Hippocampal formation (tissue), 2 donors: ENCODE measurements at regions not wholly inside any gene's neighbourhood (a gene's known extent, or its start where the extent isn't known, plus 50 kb on each side); places are given as distances from the start of the nearest gene placed in this dataset.
"Not testable (repeated sequence)": the region's sequence is repeated elsewhere in the genome, so short reads cannot be mapped to it uniquely, and the experiment has no call there.

Source experiments
- DNase-seq, 2 donors: peaks; one replicate each; lab custom pipeline; 2025; lab: John Stamatoyannopoulos, UW

DNA sequence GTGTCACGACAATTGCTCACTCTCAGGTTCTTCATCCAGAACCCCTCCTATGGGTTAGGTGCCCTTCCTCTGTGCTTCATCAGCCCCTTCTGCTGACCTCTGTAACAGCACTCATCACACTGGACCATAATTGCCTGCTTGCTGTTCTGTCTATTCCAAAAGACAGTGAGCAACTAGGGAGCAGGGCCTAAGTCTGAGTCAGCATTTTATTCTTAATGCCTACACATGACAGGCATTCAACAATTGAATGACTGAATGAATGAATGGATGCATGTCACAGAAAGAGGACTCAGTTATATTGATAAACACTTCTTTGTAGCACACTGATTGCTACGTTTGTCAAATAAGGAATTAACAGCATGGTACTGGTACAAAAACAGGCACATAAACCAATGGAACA lies 317.0 kb downstream of the ZIC3 start:
- no peak for DNase-seq

DNA sequence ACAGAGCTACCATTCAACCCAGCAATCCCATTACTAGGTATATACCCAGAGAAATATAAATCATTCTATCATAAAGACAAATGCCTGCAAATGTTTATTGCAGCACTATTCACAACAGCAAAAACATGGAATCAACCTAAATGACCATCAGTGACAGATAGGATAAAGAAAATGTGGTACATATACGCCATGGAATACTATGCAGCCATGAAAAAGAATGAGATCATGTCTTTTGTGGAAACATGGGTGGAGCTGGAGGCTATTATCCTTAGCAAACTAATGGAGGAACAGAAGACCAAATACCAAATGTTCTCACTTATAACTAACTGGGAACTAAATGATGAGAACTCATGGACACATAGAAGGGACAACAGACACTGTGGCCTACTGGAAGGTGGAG lies 318.9 kb downstream of the ZIC3 start:
- not testable (repeated sequence) for DNase-seq

DNA sequence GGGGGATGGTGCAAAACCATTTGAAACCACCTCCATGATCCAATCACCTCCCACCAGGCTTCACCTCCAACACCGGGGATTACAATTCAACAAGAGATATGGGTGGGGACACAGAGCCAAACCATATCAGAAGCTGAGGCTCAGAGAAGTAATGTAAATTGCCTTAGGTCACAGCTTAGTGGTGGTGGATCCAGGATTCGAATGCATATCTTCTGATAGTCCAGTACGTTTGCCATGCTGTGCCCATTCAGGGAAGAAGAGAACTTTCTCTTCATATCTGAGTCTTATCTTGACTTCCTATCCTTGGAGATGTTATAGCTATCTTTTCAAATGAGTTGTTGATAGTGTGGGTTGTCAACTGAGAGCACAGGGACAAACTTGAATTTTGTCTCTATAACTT lies 325.5 kb downstream of the ZIC3 start:
- DNase-seq = no peak

DNA sequence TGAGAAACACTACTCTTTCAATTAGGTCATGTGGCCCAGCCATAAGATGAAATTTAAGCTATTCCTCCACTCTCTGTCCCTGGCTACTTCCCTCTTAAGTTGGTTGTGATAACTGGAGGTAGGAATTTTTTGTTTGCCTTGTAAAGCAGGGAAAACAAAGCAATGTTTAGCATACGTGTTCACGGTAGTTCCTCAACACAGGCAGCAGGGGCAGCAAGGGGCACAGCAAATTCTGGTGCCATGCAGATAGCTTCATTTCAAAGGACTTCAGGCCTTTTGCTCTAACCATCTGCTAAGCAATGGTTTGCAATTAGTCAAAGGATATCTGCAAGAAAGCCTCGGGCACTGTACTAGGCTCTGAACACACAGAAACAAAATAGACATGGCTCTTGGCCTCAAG lies 330.2 kb downstream of the ZIC3 start:
- DNase-seq = no peak

DNA sequence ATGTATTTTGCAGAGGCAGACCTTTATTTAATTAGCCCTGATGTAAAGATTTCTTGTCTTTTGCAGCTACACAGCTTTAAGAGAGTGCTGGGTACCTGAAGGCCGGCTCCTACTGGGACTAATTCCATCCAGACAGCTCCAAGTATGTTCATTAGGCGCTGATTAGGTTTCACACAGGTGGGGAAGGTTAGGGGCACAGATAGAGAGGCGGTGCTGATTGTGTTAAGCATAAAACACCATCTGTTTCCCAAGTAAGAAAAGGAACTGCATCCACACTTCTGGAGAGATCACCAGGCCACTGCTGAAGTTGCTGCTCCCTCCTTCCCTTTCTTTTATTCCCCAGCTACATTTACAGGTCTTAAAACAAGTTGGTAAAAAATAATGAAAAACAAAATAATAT lies 349.5 kb downstream of the ZIC3 start:
- DNase-seq = no peak

DNA sequence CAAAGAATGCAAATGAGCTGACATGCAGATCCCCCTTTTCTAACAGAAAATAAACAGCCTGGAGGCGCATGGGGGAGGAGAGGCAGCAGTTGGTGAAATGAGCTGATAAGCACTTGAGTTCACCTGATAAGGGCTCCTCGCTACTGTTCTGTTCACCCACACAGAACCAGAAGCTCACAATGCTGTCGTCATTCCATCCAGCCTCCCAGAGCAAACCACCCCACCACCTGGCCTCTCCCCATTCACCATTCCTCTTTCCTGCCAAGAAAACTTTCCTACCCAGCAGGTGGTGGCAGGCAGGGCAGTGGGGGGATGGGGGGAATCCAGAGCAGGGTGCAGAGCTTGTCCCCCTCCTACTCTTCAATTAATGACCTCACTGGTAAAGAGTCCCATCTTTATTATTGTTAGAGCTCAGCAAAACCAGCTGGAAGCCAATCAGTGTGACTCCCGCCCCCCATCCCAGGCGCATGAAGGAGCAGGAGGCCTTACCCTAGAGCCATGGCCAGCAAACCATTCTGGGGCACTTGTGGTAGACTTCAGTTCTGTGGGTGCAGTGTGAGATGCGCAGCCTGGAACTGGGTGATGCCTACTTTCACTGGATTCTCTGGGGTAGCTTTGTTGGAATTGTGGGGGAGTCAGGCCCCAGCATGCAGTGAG lies 350.3 kb downstream of the ZIC3 start:
- no peak for DNase-seq

DNA sequence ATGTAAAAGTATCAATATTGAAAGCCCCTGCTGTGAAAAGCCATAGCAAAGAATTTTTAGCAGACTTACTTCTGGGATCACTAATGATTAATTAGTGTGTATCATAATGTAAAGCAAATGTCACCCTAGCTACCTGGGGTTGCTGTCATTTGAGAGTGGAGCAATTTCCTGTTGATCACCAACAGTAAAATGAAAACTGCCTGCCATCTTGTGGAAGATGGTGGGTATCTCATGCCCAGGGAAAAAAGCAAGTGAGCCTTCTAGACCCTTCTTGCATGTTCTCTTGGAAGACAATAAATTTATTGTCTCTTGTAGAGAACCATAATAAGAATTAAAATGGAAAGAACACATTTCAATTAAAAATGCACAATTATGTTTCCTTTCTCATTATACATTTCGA lies 360.2 kb downstream of the ZIC3 start:
- peak in 1 of 2 donors; percentile 2 for DNase-seq

DNA sequence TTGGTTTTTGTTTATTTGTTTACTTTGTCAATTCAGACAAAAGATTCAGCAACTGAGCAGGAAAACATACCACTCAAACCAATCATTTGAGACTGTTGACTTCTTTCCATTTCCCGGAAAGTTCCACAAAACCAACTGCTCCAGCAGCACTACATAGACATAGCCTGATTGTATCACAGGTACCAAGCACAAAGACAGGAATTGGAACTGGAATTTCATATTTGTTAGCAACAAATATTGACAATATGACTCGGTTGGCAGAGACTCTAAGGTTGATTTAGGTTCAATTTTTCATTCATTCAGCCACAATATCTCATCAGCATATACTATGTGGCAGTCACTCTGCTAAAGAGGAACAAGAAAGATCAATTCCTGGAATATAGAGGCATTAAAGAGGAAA lies 364.0 kb downstream of the ZIC3 start:
- no peak for DNase-seq

DNA sequence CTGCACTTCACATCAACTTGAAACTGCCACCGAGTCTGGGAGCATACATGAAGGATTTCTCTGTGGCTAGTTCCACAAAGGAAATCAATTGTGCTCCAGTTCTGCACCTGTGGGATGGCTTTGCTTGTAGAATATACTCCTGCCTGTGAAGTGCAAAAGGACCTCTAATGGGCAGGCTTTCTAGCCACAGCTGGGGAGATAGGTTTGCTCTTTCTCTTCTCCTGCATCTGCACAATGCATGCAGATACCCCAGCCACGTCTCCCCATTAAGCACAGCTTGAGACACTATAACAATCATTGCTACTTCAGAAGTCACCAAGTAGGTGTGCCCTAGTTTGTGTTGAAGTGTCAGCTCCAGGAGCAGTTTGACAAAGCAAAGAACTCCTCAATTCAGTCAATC lies 364.6 kb downstream of the ZIC3 start:
- no peak for DNase-seq

DNA sequence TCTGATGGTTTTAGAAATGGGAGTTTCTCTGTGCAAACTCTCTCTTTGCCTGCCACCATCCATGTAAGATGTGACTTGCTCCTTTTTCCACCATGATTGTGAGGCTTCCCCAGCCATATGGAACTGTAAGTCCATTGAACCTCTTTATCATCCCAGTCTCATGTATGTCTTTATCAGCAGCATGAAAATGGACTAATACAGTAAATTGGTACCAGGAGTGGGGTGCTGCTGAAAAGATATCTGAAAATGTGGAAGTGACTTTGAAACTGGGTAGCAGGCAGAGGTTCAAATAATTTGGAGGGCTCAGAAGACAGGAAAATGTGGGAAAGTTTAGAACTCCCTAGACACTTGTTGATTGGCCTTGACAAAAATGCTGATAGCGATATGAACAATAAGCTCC lies 368.3 kb downstream of the ZIC3 start:
- not testable (repeated sequence) for DNase-seq

DNA sequence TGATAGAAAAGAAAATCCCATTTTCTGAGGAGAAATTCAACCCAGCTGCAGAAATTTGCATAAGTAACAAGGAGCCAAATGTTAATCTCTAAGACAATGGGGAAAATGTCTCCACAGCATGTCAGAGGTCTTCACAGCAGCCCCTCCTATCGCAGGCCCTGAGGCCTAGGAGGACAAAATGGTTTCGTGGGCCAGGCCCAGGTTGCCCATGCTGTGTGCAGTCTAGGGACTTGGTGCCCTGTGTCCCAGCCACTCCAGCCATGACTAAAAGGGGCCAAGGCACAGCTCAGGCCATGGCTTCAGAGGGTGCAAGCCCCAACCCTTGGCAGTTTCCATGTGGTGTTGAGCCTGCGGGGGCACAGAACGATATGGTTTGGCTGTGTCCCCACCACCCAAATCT lies 369.0 kb downstream of the ZIC3 start:
- DNase-seq = not testable (repeated sequence)

DNA sequence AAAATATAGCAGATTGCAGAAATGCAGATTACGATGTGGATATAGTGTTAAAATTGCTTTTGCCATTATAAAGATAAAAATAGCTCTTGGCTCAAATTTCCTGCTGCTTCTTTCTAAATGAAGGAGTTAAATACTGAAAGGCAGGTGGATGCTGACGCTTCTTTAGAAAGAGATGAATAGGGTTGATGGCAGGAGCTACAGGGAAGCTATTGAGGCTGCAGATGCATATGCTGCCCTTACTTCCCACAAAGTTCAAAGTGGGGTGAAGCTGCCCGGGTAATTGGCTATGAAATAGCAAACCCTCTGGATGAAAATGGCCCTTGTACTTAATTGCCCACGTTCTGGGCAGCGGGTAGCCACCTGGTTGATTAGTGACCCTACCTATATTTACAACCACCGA lies 379.5 kb downstream of the ZIC3 start:
- no peak for DNase-seq

DNA sequence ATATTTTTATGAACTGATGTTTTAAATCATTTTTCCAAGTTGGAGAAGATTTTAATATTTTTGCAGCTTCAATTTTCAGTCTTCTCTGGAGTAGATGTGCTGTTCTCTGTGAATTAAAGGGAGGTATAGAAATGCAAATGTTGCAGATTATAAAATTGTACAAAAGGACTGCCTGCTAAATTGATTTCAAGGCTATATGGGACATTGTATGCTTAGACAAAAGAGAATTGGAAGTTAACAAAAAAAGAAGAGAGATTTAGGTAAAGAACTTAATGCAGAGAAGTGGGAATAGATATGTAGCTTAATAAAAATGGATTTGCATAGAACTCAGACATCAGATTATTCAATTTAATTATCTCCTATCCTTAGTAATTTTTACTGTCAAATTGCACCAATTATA lies 403.3 kb downstream of the ZIC3 start:
- DNase-seq = no peak

DNA sequence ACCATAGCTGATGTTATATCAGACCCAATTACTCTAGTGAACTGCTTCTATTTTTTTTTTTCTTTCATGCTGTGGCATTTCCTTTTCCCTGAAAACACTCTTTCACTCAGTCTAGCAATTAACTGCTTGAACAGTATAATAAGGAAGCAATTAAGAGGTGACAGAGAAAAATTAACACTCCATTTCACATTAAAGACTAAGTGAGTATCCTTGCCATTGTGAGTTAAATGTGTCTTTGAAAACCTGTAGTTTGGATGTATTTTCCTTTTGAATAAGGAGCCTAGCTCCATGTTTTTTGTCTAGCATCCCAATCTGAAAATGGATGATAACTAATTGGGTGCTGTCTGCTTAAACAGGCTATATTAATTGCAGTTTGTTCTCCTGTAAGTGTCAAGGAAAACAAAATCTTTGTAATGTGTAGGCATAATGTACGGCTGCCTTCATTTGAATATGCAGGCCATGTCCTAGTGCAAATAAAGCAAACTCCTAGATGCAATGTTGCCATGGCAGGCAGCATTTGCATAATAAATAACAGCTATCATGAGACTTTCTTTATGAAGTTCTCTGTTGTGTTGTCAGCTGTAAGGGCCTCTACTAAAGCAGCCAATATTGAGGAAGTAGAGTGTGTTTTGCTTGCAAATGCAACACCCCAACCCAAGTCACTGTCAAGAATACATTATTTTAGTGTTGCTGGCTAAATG lies 416.7 kb downstream of the ZIC3 start:
- DNase-seq = no peak

DNA sequence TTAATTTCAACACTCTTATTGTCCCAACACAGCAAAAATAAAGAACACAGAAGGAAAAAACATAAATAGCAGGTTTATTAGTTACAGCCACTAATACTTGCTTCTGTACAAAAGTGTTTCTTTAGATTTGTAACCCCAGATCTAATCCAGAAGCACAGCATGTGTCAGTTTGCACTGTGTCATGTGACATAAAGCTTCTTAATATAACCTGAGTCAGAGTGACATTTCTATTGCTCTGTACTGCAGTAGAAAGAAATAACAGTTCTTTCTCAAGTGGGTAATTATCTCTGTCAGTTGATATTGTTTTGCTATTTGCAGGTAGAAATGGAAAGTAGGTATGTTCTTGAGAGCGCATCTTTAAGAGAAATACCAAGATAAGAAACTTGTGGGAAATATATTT lies 422.5 kb downstream of the ZIC3 start:
- no peak for DNase-seq

DNA sequence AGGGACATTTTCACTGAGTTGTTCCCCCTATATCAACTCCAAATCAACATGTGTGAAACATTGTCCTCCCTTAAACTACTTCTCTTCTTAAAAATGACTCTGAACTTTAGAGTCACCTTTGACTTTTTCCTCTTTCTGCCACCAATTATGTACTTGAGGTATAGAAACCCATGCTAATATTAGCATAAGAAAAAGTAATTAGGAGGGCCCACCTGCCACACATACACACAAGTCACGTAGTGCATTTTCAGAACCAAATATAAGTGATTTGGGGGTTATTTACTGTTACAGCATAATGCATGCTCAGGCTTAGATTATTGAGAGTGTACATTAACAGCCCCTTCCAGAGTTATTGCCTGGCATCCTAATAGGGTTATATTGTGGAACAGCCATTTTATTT lies 432.7 kb downstream of the ZIC3 start:
- DNase-seq = no peak

DNA sequence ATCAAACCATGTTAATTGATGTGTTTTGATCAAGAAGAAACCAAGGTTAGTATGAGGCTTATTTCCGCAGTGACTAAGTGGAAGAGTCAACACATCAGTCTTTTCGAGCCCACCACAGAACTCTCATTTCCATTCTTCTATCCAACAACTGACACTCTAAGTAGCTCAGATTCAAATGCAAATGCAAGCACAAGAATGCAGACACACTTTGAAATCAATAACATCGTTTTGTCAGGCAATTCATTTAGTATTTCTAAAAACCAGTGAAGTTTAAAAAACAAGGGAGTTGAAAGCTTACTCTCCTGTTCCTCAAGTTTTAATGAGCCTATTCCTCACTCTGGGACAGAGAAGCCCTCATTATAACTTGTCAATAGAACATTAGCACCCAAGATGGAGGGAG lies 433.1 kb downstream of the ZIC3 start:
- DNase-seq = no peak

DNA sequence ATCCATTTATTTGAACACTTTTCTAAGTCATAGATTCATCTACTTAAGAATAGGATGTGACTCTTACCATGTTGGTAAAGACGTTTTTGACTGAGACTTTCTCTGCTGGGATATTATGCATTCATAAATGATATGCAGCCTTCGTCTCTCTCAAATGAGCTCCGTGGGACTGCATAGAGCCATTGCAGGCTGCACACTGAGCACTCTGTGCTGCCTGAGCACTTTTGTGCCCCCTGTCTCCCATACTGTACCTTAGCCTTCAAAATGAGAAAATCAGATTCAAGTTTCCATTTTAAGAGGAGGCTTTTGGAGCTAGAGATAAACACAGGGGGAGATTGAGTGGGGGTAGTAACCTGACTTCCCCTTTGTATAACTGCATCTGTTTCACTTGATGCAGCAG lies 433.6 kb downstream of the ZIC3 start:
- no peak for DNase-seq

DNA sequence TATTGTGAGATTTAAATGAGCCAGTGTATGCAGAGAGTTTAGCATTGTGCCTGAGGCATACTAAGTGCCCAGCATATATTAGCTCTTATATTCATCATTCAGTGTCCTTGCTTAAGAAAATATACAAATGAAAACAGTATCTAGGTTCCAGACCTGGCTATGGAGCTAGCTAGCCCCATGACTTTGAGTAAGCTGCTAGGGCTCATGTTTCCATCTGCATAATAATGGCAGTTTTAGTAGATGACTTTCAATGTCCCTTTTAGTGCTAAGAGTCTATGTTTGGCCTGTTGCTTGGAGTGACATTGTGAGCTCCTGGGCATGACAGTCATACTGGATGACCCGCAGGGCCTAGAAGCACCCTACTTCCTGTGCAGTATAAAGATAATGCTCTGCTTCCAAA lies 435.3 kb downstream of the ZIC3 start:
- no peak for DNase-seq

DNA sequence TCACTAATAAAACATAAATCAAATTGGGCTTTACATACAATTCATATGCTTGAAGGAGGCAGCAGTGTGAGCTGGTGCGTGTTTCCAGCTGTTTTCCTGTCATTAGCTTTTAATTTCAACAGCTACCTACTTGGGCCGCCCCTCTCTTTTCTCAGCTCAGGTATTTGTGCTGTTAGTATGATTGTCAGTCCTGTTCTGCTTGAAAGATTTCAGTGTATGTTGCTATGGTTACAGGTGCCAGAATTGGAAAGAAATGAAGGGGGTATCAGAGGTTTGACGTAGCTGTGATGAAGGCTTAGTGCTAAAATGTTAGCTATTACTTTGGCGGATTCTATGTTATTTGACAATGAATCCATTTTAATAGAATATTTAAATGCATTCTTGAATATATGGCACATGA lies 440.3 kb downstream of the ZIC3 start:
- no peak for DNase-seq

DNA sequence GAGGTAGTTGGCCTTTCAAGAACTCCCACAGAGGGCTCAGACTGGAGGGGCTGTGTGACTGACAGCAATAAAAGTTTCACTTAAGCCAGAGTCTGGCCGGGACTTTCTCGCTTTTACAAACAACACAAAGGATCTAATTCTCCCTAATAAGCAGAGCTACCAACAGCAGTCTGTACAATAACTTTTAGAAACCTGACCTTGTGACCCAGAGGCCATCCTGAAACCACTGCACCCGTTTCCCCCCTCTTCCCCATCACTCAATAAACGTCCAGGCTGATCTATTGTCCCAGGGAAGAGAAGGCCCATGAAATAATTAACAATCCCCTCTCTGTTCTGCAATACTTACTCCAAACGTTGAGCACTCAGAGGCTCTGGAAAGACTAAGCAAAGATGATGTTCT lies 442.4 kb downstream of the ZIC3 start:
- no peak for DNase-seq

DNA sequence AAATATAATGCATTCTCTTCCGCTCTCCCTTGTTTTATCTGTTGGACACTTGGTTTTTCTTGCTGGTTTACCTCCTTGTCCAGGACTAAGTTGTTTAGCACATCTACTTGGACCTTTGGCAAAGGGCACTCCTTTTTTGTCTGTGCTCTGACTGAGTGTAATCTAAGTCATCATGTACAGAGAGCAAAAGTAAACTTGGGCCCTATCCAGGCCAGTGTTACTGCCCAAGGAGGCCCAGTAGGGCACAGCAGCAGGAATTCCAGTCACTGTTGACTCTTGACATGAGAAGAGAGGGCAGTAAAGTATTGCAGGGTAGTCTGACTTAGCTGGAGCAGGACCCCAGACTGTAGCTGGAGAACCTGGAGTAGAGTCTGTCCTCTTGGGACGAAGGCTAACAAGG lies 445.5 kb downstream of the ZIC3 start:
- no peak for DNase-seq

DNA sequence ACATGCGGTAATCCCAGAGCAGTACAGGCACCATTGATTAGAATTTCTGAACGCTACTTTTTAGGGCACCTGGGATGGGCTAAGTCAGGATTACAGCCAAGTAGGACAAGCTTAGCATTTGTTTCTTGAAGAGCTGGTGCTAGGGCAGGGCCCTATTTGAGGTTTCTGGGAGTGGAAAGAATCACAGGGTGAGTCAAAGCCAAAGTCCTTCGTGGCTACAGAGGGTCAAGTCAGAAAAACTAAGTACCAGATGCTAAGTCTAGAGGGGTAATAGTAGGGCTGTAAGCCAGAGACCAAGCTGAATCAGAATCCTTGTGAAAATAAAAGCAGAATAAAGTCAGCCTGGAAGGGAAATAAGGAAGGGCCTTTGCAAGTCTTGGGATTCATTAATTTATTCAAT lies 448.6 kb downstream of the ZIC3 start:
- no peak for DNase-seq

DNA sequence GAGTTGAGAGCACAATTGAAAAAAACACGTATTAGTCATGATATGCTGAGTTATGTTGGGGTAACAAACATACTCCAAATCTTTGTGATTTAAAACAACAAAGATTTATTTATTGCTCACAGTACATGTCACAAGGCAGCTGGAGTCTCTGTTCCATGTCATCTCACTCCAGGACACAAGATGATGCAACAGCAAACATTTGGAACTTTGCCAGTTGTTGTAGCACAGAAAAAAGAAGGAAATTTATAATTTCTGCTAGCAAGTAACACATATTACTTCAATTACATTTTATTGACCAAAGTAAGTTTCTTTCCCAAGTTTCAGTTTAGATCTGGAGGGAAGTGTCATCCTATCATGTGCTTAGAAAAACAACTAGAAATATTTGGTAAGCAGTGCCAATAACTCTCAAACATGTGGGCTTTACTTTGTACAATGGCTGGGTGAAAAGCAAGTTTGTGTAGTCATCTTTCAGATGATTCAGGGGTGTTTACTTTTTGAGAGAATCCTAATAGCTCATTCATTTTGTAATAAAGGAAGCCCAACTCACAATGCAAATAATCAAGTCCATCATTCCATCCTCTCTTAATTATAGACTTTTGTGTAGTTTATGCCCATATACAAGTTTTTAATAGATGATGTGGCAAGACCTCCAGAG lies 452.3 kb downstream of the ZIC3 start:
- DNase-seq = no peak
